ENCODE measurements at regions not wholly inside any gene's neighbourhood (a gene's known extent, or its start where the extent isn't known, plus 50 kb on each side); places are given as distances from the start of the nearest gene placed in this dataset.

GRCh38 chr2:2662037-2662846 is 331.2 kb upstream of the MYT1L start (continued):
- no peak for TF ChIP-seq CHD7 (IDR thresholded peaks at IDR 0.05; ENCODE audit: insufficient replicate concordance, low read length)
- TF ChIP-seq PHF8 (conservative IDR thresholded peaks at IDR 0.05; ENCODE audit: low read depth, low read length) = no peak
- no peak for TF ChIP-seq SAP30 (IDR thresholded peaks at IDR 0.05; ENCODE audit: insufficient read depth, insufficient replicate concordance, low read length)
- TF ChIP-seq RXRA (IDR thresholded peaks at IDR 0.05; ENCODE audit: insufficient read depth, low read depth, low read length) = no peak
- TF ChIP-seq POU5F1 (IDR thresholded peaks at IDR 0.05; ENCODE audit: low read depth, low read length) = no peak

All from H1 (cell line).